NCI-H2107 (cell line): ENCODE measurements at regions not wholly inside any gene's neighbourhood (a gene's known extent, or its start where the extent isn't known, plus 50 kb on each side); places are given as distances from the start of the nearest gene placed in this dataset.
"Not testable (repeated sequence)": the region's sequence is repeated elsewhere in the genome, so short reads cannot be mapped to it uniquely, and the experiment has no call there.

Experiments
- DNase-seq: peaks from one replicate; lab custom pipeline; 2025; lab: John Stamatoyannopoulos, UW

- DNase-seq, result no peak
Measured at GRCh38 chr6:159594106-159594749, 98.8 kb downstream of the SOD2 start.

GRCh38 chr6:159590835-159591234, 102.2 kb downstream of the SOD2 start:
- no peak for DNase-seq

GRCh38 chr6:159586684-159587083, 106.4 kb downstream of the SOD2 start:
- DNase-seq, result no peak

- no peak for DNase-seq
Measured at GRCh38 chr6:159582736-159583135, 110.3 kb downstream of the SOD2 start.

- DNase-seq, result no peak
Measured at GRCh38 chr6:159578629-159579028, 114.4 kb downstream of the SOD2 start.

GRCh38 chr6:159577564-159577963, 115.5 kb downstream of the SOD2 start:
- no peak for DNase-seq

GRCh38 chr6:159572439-159573110, 120.5 kb downstream of the SOD2 start:
- DNase-seq, result no peak

GRCh38 chr6:159565181-159565710, 127.8 kb downstream of the SOD2 start:
- DNase-seq, result no peak

- DNase-seq, result no peak
Measured at GRCh38 chr6:159564456-159564855, 128.6 kb downstream of the SOD2 start.

GRCh38 chr6:159557031-159557430, 136.0 kb downstream of the SOD2 start:
- DNase-seq, result no peak

- DNase-seq, result no peak
Measured at GRCh38 chr6:159555082-159555875, 137.8 kb downstream of the SOD2 start.

- DNase-seq, result no peak
Measured at GRCh38 chr6:159541296-159541695, 151.7 kb downstream of the SOD2 start.

- no peak for DNase-seq
Measured at GRCh38 chr6:159540883-159541282, 152.2 kb downstream of the SOD2 start.

GRCh38 chr6:159540152-159540551, 152.9 kb downstream of the SOD2 start:
- no peak for DNase-seq

GRCh38 chr6:159538031-159538430, 155.0 kb downstream of the SOD2 start:
- not testable (repeated sequence) for DNase-seq

- no peak for DNase-seq
Measured at GRCh38 chr6:159535656-159536350, 157.2 kb downstream of the SOD2 start.

GRCh38 chr6:159533568-159533967, 159.5 kb downstream of the SOD2 start:
- no peak for DNase-seq

- no peak for DNase-seq
Measured at GRCh38 chr6:159533016-159533415, 160.0 kb downstream of the SOD2 start.

GRCh38 chr6:159532155-159532554, 160.9 kb downstream of the SOD2 start:
- no peak for DNase-seq

- no peak for DNase-seq
Measured at GRCh38 chr6:159529934-159530333, 163.1 kb downstream of the SOD2 start.

- DNase-seq, result no peak
Measured at GRCh38 chr6:159527351-159527750, 165.7 kb downstream of the SOD2 start.

GRCh38 chr6:159525445-159526025, 167.5 kb downstream of the SOD2 start:
- no peak for DNase-seq
